BE2C (cell line): ENCODE measurements at regions not wholly inside any gene's neighbourhood (a gene's known extent, or its start where the extent isn't known, plus 50 kb on each side); places are given as distances from the start of the nearest gene placed in this dataset.
A peak's percentile ranks its signal among the peaks of the same experiment; 100 is the strongest.

ENCODE experiments used
- DNase-seq: peaks from one replicate; pipeline ENCODE4 v3.0.0-alpha.2; 2020
- H3K27me3 ChIP-seq: fragments of 250-450 bp; sonication (Bioruptor Pico); 2 replicates; pipeline ENCODE4 v1.5.1; 2020; ENCODE audit warnings: mild to moderate bottlenecking
- H3K36me3 ChIP-seq: fragments of 250-450 bp; sonication (Bioruptor Pico); 2 replicates; pipeline ENCODE4 v1.5.1; 2020; ENCODE audit warnings: mild to moderate bottlenecking
- H3K4me1 ChIP-seq: fragments of 250-450 bp; sonication (Bioruptor Pico); 2 replicates; pipeline ENCODE4 v1.5.1; 2020
- H3K4me3 ChIP-seq: 2 replicates; pipeline ENCODE4 v1.5.1; 2011; ENCODE audit warnings: low read depth, low read length
- H3K9me3 ChIP-seq: fragments of 250-450 bp; sonication (Bioruptor Pico); 2 replicates; pipeline ENCODE4 v1.5.1; 2020
- TF ChIP-seq, protein P1 (sequence below): IDR thresholded peaks from 2 replicates; pipeline ENCODE4 v1.5.1; 2012; ENCODE audit warnings: mild to moderate bottlenecking, low read depth, low read length

DNA sequence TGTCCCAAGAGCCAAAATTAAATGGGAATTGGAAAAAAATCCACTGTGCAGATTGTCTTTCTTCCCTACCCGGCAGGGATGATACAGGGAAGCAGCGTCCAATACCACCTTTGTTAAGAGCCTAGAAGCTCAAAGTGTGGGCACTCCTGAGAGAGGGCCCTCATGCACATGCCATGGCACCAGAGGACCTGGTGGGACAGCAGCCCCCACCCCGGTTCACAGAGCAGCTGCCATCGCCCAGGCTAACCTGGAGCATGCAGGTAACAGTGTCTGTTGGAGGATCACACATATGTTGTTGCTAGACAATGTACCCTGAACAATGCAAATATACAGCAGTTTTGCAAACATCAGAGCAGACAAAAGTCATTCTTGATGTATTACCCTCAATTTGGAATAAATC is 206.5 kb downstream of the TJP1 start:
- no peaks in the 10 kb centered on the region for H3K4me1 ChIP-seq
- H3K36me3 ChIP-seq, result no peaks in the 10 kb centered on the region
- no peaks in the 10 kb centered on the region for H3K9me3 ChIP-seq
- no peaks in the 10 kb centered on the region for H3K27me3 ChIP-seq
- no peak for DNase-seq
- TF ChIP-seq, protein P1, sequence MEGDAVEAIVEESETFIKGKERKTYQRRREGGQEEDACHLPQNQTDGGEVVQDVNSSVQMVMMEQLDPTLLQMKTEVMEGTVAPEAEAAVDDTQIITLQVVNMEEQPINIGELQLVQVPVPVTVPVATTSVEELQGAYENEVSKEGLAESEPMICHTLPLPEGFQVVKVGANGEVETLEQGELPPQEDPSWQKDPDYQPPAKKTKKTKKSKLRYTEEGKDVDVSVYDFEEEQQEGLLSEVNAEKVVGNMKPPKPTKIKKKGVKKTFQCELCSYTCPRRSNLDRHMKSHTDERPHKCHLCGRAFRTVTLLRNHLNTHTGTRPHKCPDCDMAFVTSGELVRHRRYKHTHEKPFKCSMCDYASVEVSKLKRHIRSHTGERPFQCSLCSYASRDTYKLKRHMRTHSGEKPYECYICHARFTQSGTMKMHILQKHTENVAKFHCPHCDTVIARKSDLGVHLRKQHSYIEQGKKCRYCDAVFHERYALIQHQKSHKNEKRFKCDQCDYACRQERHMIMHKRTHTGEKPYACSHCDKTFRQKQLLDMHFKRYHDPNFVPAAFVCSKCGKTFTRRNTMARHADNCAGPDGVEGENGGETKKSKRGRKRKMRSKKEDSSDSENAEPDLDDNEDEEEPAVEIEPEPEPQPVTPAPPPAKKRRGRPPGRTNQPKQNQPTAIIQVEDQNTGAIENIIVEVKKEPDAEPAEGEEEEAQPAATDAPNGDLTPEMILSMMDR, result no peak
- no peak overlapping the region for H3K4me3 ChIP-seq

DNA sequence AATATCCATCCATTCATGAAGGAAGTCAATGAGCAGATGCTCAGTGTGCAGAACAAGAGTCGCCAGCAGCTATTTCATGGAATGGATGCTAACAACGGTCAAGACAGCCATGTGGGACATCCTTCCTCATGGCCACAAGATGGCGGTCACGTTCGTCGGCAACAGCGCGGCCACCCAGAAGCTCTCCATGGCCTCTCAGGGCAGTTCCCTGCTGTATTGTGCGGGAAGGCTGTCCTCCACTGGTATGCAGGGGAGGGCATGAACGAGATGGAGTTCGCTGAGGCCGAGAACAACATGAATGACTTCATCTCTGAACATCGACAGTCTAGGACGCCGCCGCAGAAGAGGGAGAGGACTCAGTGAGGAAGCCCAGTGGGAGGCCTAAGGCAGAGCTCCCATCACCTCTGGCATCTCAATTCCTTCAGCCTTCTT is 208.3 kb downstream of the TJP1 start:
- Histone ChIP-seq H3K9me3 (no peaks in the 10 kb centered on the region), H3K27me3 (no peaks in the 10 kb centered on the region), H3K36me3 (no peaks in the 10 kb centered on the region), H3K4me1 (no peaks in the 10 kb centered on the region), H3K4me3 (no peak overlapping the region)
- DNase-seq, result peak; percentile 44
- TF ChIP-seq, protein P1, result peak; percentile 58

- Histone ChIP-seq H3K4me1 (no peaks in the 10 kb centered on the region), H3K9me3 (no peaks in the 10 kb centered on the region), H3K4me3 (no peak overlapping the region), H3K27me3 (no peaks in the 10 kb centered on the region), H3K36me3 (no peaks in the 10 kb centered on the region)
- DNase-seq, result no peak
- TF ChIP-seq, protein P1, result no peak
These were observed 209.6 kb downstream of the TJP1 start for GRCh38 chr15:29612701-29613100.

DNA sequence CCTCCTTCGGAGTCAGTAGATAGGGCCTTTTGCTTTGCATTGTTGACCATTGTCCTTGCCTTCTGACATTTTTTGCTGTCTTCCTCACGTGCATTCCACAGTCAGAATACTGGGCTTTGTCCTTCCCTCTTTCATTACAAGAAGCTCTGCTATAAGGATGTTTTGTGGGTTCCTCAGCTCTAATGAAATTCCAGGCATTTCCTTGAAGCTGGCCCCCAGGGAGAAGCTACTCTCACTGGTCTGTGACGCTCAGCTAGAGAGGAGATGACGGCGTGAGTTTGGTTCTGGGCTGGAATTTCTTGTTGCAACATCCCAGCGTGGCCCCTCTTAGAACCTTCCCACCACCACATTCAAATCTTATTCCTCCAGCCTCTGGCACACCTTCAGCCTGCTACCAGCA is 210.2 kb downstream of the TJP1 start:
- Histone ChIP-seq H3K4me1 (no peaks in the 10 kb centered on the region), H3K9me3 (no peaks in the 10 kb centered on the region), H3K36me3 (no peaks in the 10 kb centered on the region), H3K27me3 (no peaks in the 10 kb centered on the region), H3K4me3 (no peak overlapping the region)
- TF ChIP-seq, protein P1, result no peak
- no peak for DNase-seq

DNA sequence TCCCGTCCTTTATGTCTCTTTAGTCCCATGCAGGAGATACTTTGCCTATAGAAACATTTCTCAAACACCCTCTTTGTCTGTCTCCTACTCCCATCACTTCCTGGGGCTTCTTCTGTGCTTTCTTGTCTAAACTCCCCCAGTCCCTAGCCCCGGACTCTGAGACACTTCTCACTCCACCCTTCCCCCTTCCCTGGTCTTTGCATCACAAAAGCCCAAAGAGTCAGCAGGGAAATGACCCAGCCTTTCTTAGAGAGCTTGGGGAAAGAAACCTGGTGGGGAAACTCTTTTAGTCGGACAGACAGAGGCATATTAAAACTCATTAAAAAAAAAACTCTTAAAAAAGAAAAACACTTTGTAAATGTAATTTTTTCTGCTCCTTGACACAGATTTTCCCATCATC is 211.2 kb downstream of the TJP1 start:
- no peaks in the 10 kb centered on the region for H3K36me3 ChIP-seq
- H3K27me3 ChIP-seq, result no peaks in the 10 kb centered on the region
- no peak for DNase-seq
- no peaks in the 10 kb centered on the region for H3K4me1 ChIP-seq
- TF ChIP-seq, protein P1, result no peak
- H3K4me3 ChIP-seq, result no peak overlapping the region
- H3K9me3 ChIP-seq, result no peaks in the 10 kb centered on the region

DNA sequence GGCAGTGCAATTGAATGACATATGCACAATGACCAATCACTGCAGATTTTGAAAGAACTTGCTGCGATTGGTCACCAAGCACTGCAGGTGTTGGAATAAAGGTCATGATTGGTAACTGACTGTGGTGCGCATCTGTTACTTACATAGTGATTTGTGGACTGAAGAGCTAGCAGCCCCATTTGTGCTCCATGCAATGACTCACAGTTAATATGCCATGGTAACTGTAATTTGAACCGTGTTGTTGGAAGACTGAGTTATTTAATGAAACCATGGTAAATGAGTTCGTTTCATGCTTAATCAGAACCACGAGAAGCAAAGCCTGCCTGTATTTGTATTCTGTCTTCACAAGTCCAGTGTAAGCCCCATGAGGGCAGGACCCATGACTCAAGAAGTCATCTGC is 220.5 kb downstream of the TJP1 start:
- H3K4me3 ChIP-seq, result no peak overlapping the region

More for the DNA sequence above, 220.5 kb downstream of the TJP1 start:
- DNase-seq, result no peak
- no peaks in the 10 kb centered on the region for H3K4me1 ChIP-seq
- TF ChIP-seq, protein P1, result no peak
- H3K27me3 ChIP-seq, result no peaks in the 10 kb centered on the region
- no peaks in the 10 kb centered on the region for H3K9me3 ChIP-seq
- H3K36me3 ChIP-seq, result no peaks in the 10 kb centered on the region
